ENCODE measurements at regions not wholly inside any gene's neighbourhood (a gene's known extent, or its start where the extent isn't known, plus 50 kb on each side); places are given as distances from the start of the nearest gene placed in this dataset.

DNA sequence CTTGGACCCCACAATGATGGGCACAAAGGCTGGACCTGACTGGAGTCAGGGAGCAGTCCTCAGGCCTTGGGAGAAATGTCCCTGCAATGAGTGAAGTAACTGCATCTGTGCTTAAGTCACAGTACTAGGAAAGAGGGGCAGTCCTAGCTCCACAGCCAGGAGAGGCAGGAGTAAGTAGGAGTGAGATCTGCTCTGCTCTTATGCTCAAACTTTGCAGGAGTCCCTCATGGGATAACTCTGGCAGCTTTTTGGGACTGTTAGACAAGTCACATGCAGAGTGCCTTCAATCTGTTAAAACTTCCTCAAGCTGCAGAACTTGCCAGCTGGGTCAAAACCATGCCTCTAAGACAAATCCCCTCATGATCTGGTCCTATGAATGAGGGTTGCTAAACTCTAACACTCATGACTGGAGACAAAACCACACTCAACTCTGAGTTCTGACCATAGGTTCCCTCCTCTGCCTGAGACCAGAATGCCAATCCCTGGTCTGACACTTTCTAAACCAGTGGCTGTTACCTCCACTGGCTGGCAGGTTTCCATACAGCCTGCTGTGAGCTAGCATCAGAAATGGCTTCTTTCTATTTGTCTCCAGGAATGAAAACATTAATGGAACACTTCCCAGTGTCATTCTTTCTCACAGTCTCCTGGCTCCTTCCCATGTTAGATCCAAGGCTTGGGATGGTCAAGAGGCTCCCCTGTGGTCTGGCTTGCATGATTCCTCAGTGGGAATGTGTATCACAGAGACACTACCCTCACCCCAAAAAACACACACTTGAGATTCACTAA lies 819.3 kb downstream of the PCDH7 start:
- TF ChIP-seq GATA2 (IDR thresholded peaks at IDR 0.05; ENCODE audit: low read depth, low read length) (no peak), GATA3 (IDR thresholded peaks at IDR 0.05; ENCODE audit: low read depth, low read length) (no peak)

DNA sequence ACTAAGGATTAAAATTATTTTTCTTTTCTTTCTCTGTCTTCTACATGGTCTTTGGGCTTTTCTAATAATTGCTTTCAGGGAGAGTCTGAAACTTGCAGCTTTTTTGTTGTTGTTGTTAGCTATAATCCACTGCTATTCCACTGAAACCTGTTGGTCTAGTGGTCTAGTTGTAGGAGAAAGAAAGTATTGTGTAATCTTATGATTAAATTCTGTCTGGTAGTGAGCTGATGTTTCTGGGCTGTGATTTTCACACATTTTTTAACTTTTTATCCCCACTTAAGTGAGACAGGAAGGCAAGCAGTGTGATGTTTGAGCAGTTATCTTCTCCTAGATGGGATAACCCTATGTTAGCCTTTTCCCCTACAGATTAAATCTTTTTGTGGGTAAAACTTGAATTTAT lies 825.2 kb downstream of the PCDH7 start:
- TF ChIP-seq GATA2 (IDR thresholded peaks at IDR 0.05; ENCODE audit: low read depth, low read length) (no peak), GATA3 (IDR thresholded peaks at IDR 0.05; ENCODE audit: low read depth, low read length) (no peak)

DNA sequence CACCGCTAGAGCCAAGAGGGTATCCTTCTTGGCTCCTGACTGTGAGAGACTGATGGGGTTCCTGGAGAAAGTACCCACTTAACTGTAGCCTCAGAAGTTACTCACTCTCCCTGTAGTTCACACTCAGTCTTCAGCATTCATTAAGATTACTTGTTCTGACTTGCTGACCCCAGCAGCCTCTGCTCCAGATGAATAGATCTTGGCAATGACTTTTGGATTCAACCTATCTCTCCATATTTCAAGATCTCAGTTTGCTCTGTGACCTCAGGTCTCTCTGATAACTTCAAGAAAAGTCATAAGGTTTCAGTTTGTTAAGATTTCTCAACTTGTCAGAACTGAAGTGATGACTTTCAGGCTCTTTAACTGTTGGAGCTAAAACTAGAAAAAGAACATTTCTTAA lies 825.6 kb downstream of the PCDH7 start:
- TF ChIP-seq GATA3 (IDR thresholded peaks at IDR 0.05; ENCODE audit: low read depth, low read length), result no peak
- no peak for TF ChIP-seq GATA2 (IDR thresholded peaks at IDR 0.05; ENCODE audit: low read depth, low read length)

DNA sequence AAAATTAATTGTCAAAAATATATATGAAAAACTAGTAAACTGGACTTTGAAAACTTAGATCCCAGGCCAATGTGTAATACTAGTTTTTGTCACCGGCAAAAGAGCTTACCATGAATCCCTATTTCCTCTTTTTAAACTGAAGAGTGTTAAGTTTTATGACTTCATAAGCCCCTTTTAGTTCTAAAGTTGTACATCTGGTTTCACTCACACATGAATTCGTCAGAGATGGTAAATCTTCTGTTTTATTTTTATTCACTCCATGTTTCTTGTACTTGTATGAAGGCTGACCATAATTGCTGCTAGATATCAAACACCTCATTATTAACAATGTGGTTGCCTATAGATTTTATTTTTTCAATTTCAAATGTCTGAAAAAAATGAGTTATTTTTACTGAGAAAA lies 827.9 kb downstream of the PCDH7 start:
- TF ChIP-seq GATA2 (IDR thresholded peaks at IDR 0.05; ENCODE audit: low read depth, low read length), result no peak
- no peak for TF ChIP-seq GATA3 (IDR thresholded peaks at IDR 0.05; ENCODE audit: low read depth, low read length)

DNA sequence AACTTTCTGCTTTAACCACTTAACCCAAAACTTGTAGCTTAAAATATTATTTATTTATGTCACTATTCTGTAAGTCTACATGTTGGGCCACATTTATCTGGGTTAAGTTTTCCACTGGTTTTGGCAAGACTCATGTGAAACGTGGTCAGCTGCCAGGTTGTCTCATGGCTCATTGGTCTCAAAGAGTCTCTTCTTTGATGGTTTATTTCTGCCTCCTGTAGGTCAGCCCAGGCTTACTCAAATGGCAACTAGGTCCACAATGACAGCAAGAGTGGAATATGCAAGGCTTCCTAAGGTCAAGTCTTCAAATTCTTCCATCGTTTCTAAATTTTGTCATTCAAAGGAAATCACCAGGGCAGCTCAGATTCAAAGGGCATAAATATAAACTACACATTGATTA lies 828.7 kb downstream of the PCDH7 start:
- TF ChIP-seq GATA3 (IDR thresholded peaks at IDR 0.05; ENCODE audit: low read depth, low read length) (no peak), GATA2 (IDR thresholded peaks at IDR 0.05; ENCODE audit: low read depth, low read length) (no peak)

DNA sequence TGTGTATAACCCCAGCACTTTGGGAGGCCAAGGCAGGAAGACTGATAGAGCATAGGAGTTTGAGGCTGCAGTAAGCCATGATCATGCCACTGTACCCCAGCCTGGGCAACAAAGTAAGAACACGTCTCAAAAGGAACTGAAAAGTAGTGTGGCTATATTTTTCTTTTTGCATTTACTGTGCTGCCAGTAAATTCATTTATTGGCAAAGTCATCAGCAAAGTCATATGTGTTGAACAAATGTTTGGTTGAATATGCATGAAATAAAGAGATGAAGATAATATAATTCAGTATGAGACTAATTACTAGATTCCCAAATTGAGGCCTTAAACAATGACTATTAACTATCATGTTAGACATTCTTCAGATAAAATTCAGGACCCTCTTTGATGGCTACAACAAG lies 829.1 kb downstream of the PCDH7 start:
- TF ChIP-seq GATA2 (IDR thresholded peaks at IDR 0.05; ENCODE audit: low read depth, low read length), result no peak

DNA sequence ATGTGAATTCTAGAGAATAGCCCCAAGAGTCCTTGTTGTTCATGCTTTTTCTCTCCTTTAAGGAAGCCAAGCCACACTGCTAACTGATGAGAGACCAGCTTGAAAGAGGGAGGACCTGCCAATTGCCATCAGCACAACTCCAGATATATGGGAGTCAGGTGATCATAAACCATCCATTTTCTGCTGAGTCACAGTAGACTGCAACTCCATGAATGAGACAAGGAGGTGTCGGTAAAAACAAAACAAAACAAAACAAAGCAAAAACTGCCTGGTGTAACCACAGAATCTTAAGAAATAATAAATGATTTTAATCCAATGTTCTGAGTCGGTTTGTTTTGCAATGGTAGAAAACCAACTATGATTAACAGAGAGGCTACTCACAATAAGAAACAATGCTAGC lies 837.3 kb downstream of the PCDH7 start:
- no peak for TF ChIP-seq GATA3 (IDR thresholded peaks at IDR 0.05; ENCODE audit: low read depth, low read length)
- TF ChIP-seq GATA2 (IDR thresholded peaks at IDR 0.05; ENCODE audit: low read depth, low read length), result no peak

DNA sequence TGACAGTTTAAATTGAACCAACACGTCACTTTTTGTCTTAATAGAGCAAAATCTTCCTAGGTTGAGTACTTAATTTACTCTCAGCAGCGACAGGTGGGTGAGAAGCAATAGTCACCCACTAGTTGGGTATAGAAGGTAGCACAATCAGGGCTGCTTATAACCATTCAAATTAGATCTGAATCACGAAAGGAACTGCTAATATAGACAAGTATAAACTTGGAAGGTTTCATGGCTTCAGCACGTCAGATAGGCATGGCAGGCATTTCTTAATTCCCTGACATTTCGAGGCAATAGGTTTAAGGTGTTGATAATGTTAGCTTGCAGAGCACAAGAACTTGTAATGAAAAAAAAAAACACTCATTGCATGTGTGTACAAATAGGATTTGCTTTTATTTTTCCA lies 853.4 kb downstream of the PCDH7 start:
- TF ChIP-seq GATA3 (IDR thresholded peaks at IDR 0.05; ENCODE audit: low read depth, low read length), result no peak
- TF ChIP-seq GATA2 (IDR thresholded peaks at IDR 0.05; ENCODE audit: low read depth, low read length), result no peak

DNA sequence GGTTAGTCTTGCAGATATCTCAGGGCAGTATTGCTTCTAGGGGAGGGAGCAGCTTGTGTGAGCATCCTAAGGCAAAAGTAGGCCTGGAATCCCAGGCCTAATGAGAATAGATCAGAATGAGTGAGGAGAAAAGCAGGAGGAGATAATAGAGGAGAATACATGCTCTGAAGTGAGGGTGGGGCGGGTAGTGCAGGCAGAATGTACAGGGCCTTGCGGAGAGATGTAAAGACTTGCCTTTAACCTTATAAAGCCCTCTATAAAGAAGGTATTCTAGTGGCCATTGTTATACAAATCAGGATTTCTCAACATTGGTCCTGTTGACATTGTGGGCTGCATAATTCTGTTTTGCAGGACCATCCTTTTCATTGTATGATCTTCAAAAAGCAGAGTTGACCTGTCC lies 855.3 kb downstream of the PCDH7 start:
- TF ChIP-seq GATA3 (IDR thresholded peaks at IDR 0.05; ENCODE audit: low read depth, low read length), result no peak
- TF ChIP-seq GATA2 (IDR thresholded peaks at IDR 0.05; ENCODE audit: low read depth, low read length), result no peak

DNA sequence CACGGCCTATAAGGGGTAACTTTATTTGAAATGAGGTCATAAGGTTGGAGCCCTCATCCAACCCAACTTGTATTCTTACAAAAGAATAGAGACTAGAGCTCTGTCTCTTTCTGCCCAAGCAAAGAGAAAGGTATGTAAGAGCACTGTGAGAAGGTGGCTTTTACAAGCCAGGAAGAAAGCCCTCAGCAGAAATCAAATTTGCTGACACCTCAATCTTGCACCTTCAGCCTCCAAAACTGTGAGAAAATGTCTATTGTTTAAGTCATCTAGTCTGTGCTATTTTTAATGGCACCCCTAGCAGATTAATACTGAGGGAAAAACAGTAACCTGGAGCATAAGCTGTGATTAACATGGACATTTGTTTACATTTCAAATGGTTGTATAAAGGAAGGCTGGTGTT lies 860.7 kb downstream of the PCDH7 start:
- TF ChIP-seq GATA3 (IDR thresholded peaks at IDR 0.05; ENCODE audit: low read depth, low read length), result no peak
- no peak for TF ChIP-seq GATA2 (IDR thresholded peaks at IDR 0.05; ENCODE audit: low read depth, low read length)

DNA sequence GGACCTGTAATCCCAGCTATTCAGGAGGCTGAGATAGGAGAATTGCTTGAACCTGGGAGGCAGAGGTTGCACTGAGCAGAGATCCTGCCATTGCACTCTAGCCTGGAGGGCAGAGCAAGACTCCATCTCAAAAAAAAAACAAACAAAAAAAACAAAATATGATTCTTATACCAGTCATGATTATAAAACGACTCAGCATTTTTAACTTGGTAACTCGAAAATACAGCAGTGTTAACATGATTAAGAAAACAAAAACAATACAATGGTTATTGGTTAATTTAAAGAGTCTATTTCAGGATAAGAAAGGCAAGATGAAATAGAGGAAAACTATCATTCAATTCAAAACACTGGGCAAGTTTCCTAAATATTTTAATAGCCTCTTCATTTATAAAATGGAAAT lies 865.3 kb downstream of the PCDH7 start:
- TF ChIP-seq GATA3 (IDR thresholded peaks at IDR 0.05; ENCODE audit: low read depth, low read length) (no peak), GATA2 (IDR thresholded peaks at IDR 0.05; ENCODE audit: low read depth, low read length) (no peak)

DNA sequence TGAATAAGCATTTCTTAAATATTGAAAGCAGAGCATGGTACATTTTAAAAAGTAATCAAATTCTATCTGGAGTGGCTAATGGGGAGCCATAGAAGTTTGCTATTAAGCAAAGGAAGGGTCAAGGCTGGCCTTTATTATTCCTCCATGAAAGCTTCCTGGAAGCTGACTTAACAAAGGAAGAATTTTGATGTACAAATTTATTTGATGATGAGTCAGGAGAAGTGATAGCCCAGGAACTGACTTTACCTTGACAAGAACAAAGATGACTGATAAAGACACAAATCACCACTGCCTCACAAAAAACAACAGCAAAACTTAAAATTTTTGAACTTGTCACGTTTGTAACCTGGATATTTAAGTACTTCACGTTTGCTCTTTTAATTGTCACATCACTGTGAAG lies 872.1 kb downstream of the PCDH7 start:
- TF ChIP-seq GATA2 (IDR thresholded peaks at IDR 0.05; ENCODE audit: low read depth, low read length) (no peak), GATA3 (IDR thresholded peaks at IDR 0.05; ENCODE audit: low read depth, low read length) (no peak)

DNA sequence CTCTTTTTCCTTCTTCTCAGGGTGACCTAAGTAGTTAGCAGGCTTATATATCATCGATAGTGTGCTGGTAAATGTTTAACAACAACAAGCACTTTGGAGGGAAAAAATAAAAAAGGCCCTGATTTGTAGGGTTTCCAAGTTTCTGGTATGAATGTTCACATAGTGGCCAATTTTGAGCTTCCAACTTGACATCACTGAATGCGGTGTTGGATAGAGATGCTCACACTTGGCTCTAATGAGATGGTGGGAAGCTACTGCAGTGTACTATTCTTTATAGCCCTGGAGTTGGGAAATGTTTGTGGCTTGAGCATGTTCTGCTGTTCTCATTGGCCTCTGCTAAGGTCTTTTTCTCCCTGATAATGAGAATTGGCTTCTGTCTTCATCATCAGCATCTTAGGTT lies 875.3 kb downstream of the PCDH7 start:
- TF ChIP-seq GATA3 (IDR thresholded peaks at IDR 0.05; ENCODE audit: low read depth, low read length), result no peak
- no peak for TF ChIP-seq GATA2 (IDR thresholded peaks at IDR 0.05; ENCODE audit: low read depth, low read length)

DNA sequence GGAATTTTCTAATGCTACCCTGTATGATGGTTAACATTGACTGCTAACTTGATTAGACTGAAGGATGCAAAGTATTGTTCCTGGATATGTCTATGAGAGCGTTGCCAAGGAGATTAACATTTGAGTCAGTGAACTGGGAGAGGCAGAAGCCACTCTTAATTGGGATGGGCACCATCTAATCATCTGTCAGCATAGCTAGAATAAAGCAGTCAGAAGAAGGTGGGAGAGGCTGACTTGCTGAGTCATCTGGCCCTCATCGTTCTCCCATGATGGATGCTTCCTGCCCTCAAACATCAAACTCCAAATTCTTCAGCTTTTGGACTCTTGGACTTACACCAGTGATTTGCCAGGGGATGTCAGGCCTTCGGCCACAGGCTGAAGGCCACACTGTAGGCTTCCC lies 878.5 kb downstream of the PCDH7 start:
- no peak for TF ChIP-seq GATA2 (IDR thresholded peaks at IDR 0.05; ENCODE audit: low read depth, low read length)
- no peak for TF ChIP-seq GATA3 (IDR thresholded peaks at IDR 0.05; ENCODE audit: low read depth, low read length)

DNA sequence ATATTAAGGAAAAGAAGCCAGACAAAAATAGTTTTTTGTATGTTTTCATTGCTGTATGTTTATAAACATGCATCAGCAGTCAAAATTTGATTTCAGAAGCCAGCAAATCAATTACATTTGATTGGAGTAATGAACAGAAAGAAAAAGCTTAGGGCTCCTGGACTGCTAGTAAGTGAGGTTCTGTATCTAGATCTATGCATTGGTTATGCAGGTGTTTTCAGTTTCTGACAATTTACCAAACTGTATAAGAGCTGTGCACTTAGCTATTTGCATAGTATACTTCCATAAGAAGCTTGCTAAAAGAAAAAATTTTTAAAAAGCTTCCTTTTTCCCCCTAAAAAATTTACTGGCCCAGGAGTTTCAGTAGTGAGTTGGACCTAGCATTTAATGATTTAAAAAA lies 881.6 kb downstream of the PCDH7 start:
- no peak for TF ChIP-seq GATA3 (IDR thresholded peaks at IDR 0.05; ENCODE audit: low read depth, low read length)
- TF ChIP-seq GATA2 (IDR thresholded peaks at IDR 0.05; ENCODE audit: low read depth, low read length), result no peak

Measured in SH-SY5Y (cell line).